PC-3 (cell line): ENCODE measurements at regions not wholly inside any gene's neighbourhood (a gene's known extent, or its start where the extent isn't known, plus 50 kb on each side); places are given as distances from the start of the nearest gene placed in this dataset.
"Not testable (repeated sequence)": the region's sequence is repeated elsewhere in the genome, so short reads cannot be mapped to it uniquely, and the experiment has no call there.

Experiments used
- ATAC-seq: fragments of 200-7000 bp; cut with Tn5 transposase; 2 replicates; pipeline ENCODE4 v1.9.1; 2020; ENCODE audit warnings: mild to moderate bottlenecking, moderate library complexity
- BruUV-seq: library from RNA; stranded (reverse); fragments of 400-500 nt; replicated peaks from 2 replicates; lab custom pipeline; 2021; lab: Mats Ljungman, UMichigan
- CTCF ChIA-PET: fragments of 300-600 bp; sonication (Branson Sonifier 250); formaldehyde crosslinking; loops from one replicate; lab custom pipeline; 2022; ENCODE audit warnings: antibody characterized with exemption; lab: Charles Lee
- POLR2A ChIA-PET: fragments of 300-600 bp; sonication (Branson Sonifier 250); formaldehyde crosslinking; loops from one replicate; lab custom pipeline; 2022; ENCODE audit warnings: antibody characterized with exemption; ENCODE audit not compliant: unreplicated experiment; lab: Charles Lee
- DNase-seq: peaks from one replicate; pipeline ENCODE4 v3.0.0-alpha.2; 2015
- H2AFZ ChIP-seq: fragments of 300-600 bp; sonication (generic); 2 replicates; pipeline ENCODE4 v1.6.0; 2016; ENCODE audit warnings: antibody characterized with exemption, low read length
- H3F3A ChIP-seq: fragments of 300-600 bp; sonication (generic); one replicate; pipeline ENCODE4 v1.6.0; 2017; ENCODE audit warnings: antibody characterized with exemption, low read length, control low read depth, mild to moderate bottlenecking; ENCODE audit not compliant: unreplicated experiment
- H3K27ac ChIP-seq: fragments of 300-600 bp; sonication (generic); 2 replicates; pipeline ENCODE4 v1.5.1; 2016; ENCODE audit warnings: mild to moderate bottlenecking, low read length
- H3K27me3 ChIP-seq: fragments of 300-600 bp; sonication (generic); 2 replicates; pipeline ENCODE4 v1.6.1; 2016; ENCODE audit warnings: low read length, mixed read lengths
- H3K36me3 ChIP-seq: fragments of 300-600 bp; sonication (generic); 2 replicates; pipeline ENCODE4 v1.6.1; 2016; ENCODE audit warnings: low read depth, mixed run types, low read length, mixed read lengths
- H3K4me1 ChIP-seq: fragments of 300-600 bp; sonication (generic); 2 replicates; pipeline ENCODE4 v1.5.1; 2016; ENCODE audit warnings: low read length; ENCODE audit not compliant: insufficient read depth
- H3K4me2 ChIP-seq: fragments of 300-600 bp; sonication (generic); 2 replicates; pipeline ENCODE4 v1.6.0; 2016; ENCODE audit warnings: low read length
- H3K4me3 ChIP-seq: fragments of 300-600 bp; sonication (generic); 2 replicates; pipeline ENCODE4 v1.5.1; 2016; ENCODE audit warnings: mild to moderate bottlenecking, low read length, mixed read lengths
- H3K79me2 ChIP-seq: fragments of 300-600 bp; sonication (generic); 2 replicates; pipeline ENCODE4 v1.6.1; 2017; ENCODE audit warnings: low read length, mixed read lengths
- H3K9ac ChIP-seq: fragments of 300-600 bp; sonication (generic); 2 replicates; pipeline ENCODE4 v1.6.0; 2016; ENCODE audit warnings: mild to moderate bottlenecking, low read length
- H3K9me2 ChIP-seq: fragments of 300-600 bp; sonication (generic); replicated peaks from 2 replicates; pipeline ENCODE4 v1.6.1; 2016; ENCODE audit warnings: mixed run types, low read length, mixed read lengths
- H3K9me3 ChIP-seq: fragments of 300-600 bp; sonication (generic); 2 replicates; pipeline ENCODE4 v1.6.1; 2016; ENCODE audit warnings: low read length, mixed read lengths
- H4K20me1 ChIP-seq: fragments of 300-600 bp; sonication (generic); 2 replicates; pipeline ENCODE4 v1.6.1; 2016; ENCODE audit warnings: low read length, mixed read lengths
- EZH2 ChIP-seq: fragments of 300-600 bp; sonication (generic); IDR thresholded peaks from one replicate; pipeline ENCODE4 v1.6.1; 2017; ENCODE audit warnings: antibody characterized with exemption, mild to moderate bottlenecking, low read length; ENCODE audit not compliant: unreplicated experiment
- EZH2phosphoT487 ChIP-seq: fragments of 300-600 bp; sonication (generic); IDR thresholded peaks from 2 replicates; pipeline ENCODE4 v1.6.1; 2018; ENCODE audit warnings: mild to moderate bottlenecking, antibody characterized with exemption, low read length, borderline replicate concordance
- intact Hi-C: fragments of 100-400 bp; cut with micrococcal nuclease; formaldehyde crosslinking; loops from 2 replicates; pipeline ENCODE4 v1.9.0; 2023
- TF ChIP-seq, protein P1 (sequence below): fragments of 300-600 bp; sonication (generic); conservative IDR thresholded peaks from 2 replicates; pipeline ENCODE4 v1.5.1; 2017; ENCODE audit warnings: antibody characterized with exemption, low read depth, mild to moderate bottlenecking, low read length

DNA sequence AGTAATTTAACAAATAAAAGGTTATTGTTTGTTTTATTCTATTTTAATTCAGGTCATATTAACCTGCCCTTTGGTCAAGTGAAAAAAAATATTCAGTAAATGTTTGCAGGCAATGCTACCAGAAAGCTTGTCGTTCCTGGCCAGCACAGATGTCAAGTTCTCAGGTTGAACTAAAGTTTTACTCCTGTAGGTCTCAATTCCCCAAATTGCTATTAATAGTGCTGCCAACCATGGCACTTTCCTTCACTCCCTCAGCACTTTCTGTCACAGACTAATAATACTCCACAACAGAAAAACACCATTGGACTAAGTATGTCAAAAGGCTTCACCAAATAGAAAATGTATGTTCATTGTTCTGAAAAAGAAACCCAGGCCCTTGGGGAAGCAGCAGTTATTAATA lies 79.2 kb upstream of the C4orf54 start:
- ATAC-seq (no peak), DNase-seq (no peak)
- H3K27me3 ChIP-seq = no peaks in the 10 kb centered on the region
- no peak overlapping the region for H3K4me2 ChIP-seq
- no peaks in the 10 kb centered on the region for H3K4me1 ChIP-seq
- TF ChIP-seq, protein P1, sequence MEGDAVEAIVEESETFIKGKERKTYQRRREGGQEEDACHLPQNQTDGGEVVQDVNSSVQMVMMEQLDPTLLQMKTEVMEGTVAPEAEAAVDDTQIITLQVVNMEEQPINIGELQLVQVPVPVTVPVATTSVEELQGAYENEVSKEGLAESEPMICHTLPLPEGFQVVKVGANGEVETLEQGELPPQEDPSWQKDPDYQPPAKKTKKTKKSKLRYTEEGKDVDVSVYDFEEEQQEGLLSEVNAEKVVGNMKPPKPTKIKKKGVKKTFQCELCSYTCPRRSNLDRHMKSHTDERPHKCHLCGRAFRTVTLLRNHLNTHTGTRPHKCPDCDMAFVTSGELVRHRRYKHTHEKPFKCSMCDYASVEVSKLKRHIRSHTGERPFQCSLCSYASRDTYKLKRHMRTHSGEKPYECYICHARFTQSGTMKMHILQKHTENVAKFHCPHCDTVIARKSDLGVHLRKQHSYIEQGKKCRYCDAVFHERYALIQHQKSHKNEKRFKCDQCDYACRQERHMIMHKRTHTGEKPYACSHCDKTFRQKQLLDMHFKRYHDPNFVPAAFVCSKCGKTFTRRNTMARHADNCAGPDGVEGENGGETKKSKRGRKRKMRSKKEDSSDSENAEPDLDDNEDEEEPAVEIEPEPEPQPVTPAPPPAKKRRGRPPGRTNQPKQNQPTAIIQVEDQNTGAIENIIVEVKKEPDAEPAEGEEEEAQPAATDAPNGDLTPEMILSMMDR = no peak
- TF ChIP-seq EZH2phosphoT487 (no peak), EZH2 (no peak)
- no peaks in the 10 kb centered on the region for H3K79me2 ChIP-seq
- H3K27ac ChIP-seq = no peak overlapping the region
- no peak overlapping the region for H2AFZ ChIP-seq
- intact Hi-C loops = no loop called here
- H3K4me3 ChIP-seq = no peak overlapping the region
- no TSS peak for BruUV-seq
- no peaks in the 10 kb centered on the region for H3K9me3 ChIP-seq
- H4K20me1 ChIP-seq = no peaks in the 10 kb centered on the region
- no peak overlapping the region for H3K9ac ChIP-seq
- no peaks in the 10 kb centered on the region for H3K36me3 ChIP-seq
- H3F3A ChIP-seq = no peaks in the 10 kb centered on the region
- POLR2A ChIA-PET = no interaction called here
- H3K9me2 ChIP-seq = no peaks in the 10 kb centered on the region
- CTCF ChIA-PET = no interaction called here

DNA sequence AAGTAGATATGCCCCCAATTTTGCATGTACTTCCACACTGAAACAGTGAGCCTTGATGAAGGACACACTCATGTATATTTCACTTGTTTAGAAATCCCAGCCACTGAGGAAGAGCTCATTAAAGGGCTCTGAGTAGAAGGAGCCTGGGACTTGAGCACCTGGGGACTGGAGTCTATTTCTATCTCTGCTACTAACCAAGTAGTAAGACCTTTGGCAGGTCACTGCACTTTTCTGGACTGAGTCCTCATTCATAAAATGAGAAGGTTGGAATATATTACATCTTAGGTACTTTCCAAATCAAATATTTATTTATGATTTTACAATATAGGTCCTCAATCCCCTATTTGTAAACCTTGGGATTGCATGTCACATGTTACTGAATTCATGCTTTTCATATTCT lies 78.2 kb upstream of the C4orf54 start:
- Histone ChIP-seq H3K36me3 (no peaks in the 10 kb centered on the region), H3F3A (no peaks in the 10 kb centered on the region), H3K9me2 (no peaks in the 10 kb centered on the region), H3K27ac (no peak overlapping the region), H3K9ac (no peak overlapping the region), H3K9me3 (no peaks in the 10 kb centered on the region), H4K20me1 (no peaks in the 10 kb centered on the region), H3K4me3 (no peak overlapping the region), H3K4me1 (no peaks in the 10 kb centered on the region), H3K79me2 (no peaks in the 10 kb centered on the region), H2AFZ (no peak overlapping the region), H3K27me3 (no peaks in the 10 kb centered on the region), H3K4me2 (no peak overlapping the region)
- no peak for ATAC-seq
- ChIA-PET CTCF (no interaction called here), POLR2A (no interaction called here)
- TF ChIP-seq EZH2phosphoT487 (no peak), EZH2 (no peak)
- TF ChIP-seq, protein P1 = no peak
- BruUV-seq = no TSS peak
- DNase-seq = no peak
- intact Hi-C loops = no loop called here

DNA sequence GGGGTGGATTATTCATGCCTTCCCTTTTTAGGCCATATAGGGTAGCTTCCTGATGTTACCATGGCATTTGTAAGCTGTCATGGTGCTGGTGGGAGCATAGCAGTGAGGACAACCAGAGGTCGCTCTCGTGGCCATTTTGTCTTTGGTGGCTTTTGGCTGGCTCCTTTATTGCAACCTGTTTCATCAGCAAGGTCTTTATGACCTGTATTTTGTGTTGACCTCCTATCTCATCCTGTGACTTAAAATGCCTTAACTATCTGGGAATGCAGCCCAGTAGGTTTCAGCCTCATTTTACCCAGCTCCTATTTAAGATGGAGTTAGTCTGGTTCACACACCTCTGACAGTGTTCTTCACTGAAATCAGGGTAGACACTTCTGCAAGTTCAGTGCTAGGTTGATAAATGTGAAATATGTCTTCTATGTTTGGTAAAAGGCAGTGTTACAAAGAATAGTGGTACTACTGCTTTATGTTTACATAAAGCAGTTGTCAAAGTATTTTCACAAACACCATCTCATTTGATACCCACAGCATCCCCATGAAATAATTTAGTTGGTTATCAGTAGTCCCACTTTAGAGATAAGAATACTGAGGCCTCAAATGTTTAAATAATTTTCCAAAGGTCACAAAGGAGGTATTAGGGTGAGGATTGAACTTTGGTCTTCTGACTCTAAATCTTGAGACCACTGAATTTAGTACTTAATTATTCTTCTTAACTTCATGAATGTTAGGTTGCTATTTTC lies 77.1 kb upstream of the C4orf54 start:
- Histone ChIP-seq H3K79me2 (no peaks in the 10 kb centered on the region), H2AFZ (no peak overlapping the region), H3K9me3 (no peaks in the 10 kb centered on the region), H3K4me2 (no peak overlapping the region), H3F3A (no peaks in the 10 kb centered on the region), H3K27me3 (no peaks in the 10 kb centered on the region), H3K9ac (no peak overlapping the region), H3K4me1 (no peaks in the 10 kb centered on the region), H3K9me2 (no peaks in the 10 kb centered on the region), H3K36me3 (no peaks in the 10 kb centered on the region), H3K4me3 (no peak overlapping the region), H3K27ac (no peak overlapping the region), H4K20me1 (no peaks in the 10 kb centered on the region)
- intact Hi-C loops = no loop called here
- DNase-seq = no peak
- ATAC-seq = no peak
- BruUV-seq = no TSS peak
- ChIA-PET CTCF (no interaction called here), POLR2A (no interaction called here)
- no peak for TF ChIP-seq EZH2phosphoT487
- TF ChIP-seq, protein P1 = no peak
- no peak for TF ChIP-seq EZH2

DNA sequence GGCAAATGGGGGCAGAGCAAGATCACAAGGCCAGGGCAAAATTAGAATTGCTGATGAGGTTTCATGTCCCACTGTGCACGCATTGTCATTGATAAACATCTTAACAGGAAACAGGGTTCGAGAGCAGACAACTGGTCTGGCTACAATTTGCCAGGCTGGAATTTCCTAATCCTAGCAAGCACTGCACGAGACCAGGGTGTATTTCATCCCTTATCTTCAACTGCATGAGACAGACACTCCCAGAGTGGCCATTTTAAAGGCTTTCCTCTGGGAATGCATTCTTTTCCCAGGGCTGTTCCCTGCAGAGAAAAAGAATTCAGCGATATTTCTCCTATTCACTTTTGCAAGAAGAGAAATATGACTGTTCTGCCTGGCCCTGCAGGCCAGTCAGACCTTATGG lies 75.8 kb upstream of the C4orf54 start:
- H3F3A ChIP-seq, H3K4me2 ChIP-seq, BruUV-seq, H3K27me3 ChIP-seq, H2AFZ ChIP-seq, DNase-seq, ATAC-seq, H3K79me2 ChIP-seq, CTCF ChIA-PET, H3K36me3 ChIP-seq, intact Hi-C loops, H4K20me1 ChIP-seq, H3K9ac ChIP-seq, H3K4me3 ChIP-seq, H3K9me3 ChIP-seq, H3K9me2 ChIP-seq, POLR2A ChIA-PET, H3K4me1 ChIP-seq, H3K27ac ChIP-seq: not testable (repeated sequence)
